ENCODE measurements at regions not wholly inside any gene's neighbourhood (a gene's known extent, or its start where the extent isn't known, plus 50 kb on each side); places are given as distances from the start of the nearest gene placed in this dataset.

- Histone ChIP-seq H3K27me3 (ENCODE audit: low read depth, low read length) (peaks cover 4% of the 10 kb centered on the region), H3K4me3 (ENCODE audit: low read depth in 1 of 2, low read length in 2 of 2) (no peak overlapping the region), H3K27ac (ENCODE audit: low read length) (no peak overlapping the region), H3K36me3 (ENCODE audit: control insufficient read depth in 1 of 2, insufficient read depth in 2 of 2, low read length in 2 of 2) (no peaks in the 10 kb centered on the region), H3K9me3 (ENCODE audit: control insufficient read depth in 1 of 2, low read length in 2 of 2) (peaks cover 0 to 2% of the 10 kb centered on the region in 2 donors), H3K4me1 (ENCODE audit: control insufficient read depth in 1 of 2, insufficient read depth in 2 of 2, low read length in 2 of 2) (no peaks in the 10 kb centered on the region)
Observed at GRCh38 chr5:42919600-42919999, 107.9 kb upstream of the SELENOP start.

GRCh38 chr5:42915306-42915866, 103.7 kb upstream of the SELENOP start:
- peaks cover 0 to 2% of the 10 kb centered on the region in 2 donors for H3K9me3 ChIP-seq (ENCODE audit: control insufficient read depth in 1 of 2, low read length in 2 of 2)
- H3K27me3 ChIP-seq (ENCODE audit: low read depth, low read length), result no peaks in the 10 kb centered on the region
- no peaks in the 10 kb centered on the region for H3K4me1 ChIP-seq (ENCODE audit: control insufficient read depth in 1 of 2, insufficient read depth in 2 of 2, low read length in 2 of 2)
- H3K4me3 ChIP-seq (ENCODE audit: low read depth in 1 of 2, low read length in 2 of 2), result no peak overlapping the region
- no peak overlapping the region for H3K27ac ChIP-seq (ENCODE audit: low read length)
- H3K36me3 ChIP-seq (ENCODE audit: control insufficient read depth in 1 of 2, insufficient read depth in 2 of 2, low read length in 2 of 2), result no peaks in the 10 kb centered on the region

DNA sequence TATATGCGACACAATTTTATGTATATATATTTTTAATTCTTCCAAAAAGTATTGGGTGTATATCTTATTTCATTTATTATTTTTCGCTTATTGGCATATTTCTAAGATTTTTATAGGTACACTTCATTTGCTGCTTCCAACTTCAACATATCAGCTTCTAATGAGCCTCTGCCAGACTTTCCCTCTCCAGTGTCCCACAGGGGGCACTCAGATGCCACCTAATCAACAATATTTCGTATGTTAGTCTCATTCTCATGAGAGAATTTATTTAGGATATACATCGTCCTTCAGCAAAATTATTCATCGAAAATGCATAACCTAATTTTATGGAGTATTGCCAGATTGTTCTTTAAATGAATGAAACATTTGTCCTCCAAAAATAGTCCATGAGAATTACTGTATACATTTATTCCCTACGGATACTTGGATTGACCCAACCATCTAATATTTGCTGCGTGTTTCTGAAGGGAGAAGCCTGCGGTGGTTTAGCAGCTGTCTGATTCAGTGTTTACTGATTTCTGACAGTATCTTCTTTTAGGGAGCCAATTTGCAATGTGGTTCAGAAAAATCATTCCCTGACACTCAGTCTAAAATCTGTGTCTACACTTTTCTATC, 100.6 kb upstream of the SELENOP start:
- no peaks in the 10 kb centered on the region for H3K36me3 ChIP-seq (ENCODE audit: control insufficient read depth in 1 of 2, insufficient read depth in 2 of 2, low read length in 2 of 2)
- H3K27me3 ChIP-seq (ENCODE audit: low read depth, low read length), result no peaks in the 10 kb centered on the region
- no peaks in the 10 kb centered on the region for H3K9me3 ChIP-seq (ENCODE audit: control insufficient read depth in 1 of 2, low read length in 2 of 2)
- no peak overlapping the region for H3K27ac ChIP-seq (ENCODE audit: low read length)
- H3K4me3 ChIP-seq (ENCODE audit: low read depth in 1 of 2, low read length in 2 of 2), result no peak overlapping the region
- peaks cover 0 to 4% of the 10 kb centered on the region in 2 donors for H3K4me1 ChIP-seq (ENCODE audit: control insufficient read depth in 1 of 2, insufficient read depth in 2 of 2, low read length in 2 of 2)

DNA sequence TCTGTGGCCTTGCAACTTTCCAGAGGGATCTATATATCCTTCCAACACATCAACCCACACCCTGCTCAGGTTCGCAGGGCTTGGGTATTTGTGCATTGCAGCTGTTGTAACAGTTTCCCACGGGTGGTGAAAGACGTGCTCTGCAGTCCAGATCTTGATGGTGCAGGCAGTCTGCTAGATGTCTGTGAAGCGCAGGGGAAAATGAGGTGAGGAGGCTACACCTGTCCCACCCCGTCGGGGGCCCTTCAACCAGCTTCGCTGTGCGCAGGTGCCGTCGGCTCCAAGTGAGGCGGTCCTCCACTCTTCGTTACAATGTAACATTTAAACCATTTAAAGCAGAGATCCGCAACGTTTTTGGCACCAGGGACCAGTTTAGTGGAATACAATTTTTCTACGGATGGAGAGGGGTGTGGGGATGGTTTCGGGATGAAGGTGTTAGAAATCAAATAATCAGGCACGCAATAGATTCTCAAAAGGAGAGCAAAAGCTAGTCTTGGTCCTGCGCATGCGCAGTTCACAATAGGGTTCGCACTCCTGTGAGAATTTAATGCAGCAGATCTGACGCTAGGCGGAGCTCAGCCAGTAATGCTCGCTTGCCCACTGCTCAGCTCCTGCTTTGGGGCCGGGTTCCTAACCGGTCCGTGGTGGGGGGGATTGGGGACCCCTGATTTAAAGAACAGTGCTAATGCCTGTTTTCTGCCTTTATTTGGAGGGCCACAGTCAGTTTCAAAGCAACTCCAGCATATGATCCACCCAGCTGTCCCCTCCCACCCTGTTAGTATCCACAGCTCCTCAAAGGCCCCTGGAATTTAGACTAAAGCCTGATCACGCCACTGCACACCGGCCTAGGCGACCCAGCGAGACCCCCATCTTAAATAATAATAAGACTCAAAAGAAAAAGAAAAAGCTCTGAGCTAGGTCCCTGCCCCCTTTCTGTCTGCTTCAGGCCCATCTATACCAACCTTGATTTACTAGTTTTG, 97.1 kb upstream of the SELENOP start:
- H3K9me3 ChIP-seq (ENCODE audit: control insufficient read depth in 1 of 2, low read length in 2 of 2), result no peaks in the 10 kb centered on the region
- H3K36me3 ChIP-seq (ENCODE audit: control insufficient read depth in 1 of 2, insufficient read depth in 2 of 2, low read length in 2 of 2), result no peaks in the 10 kb centered on the region
- no peak overlapping the region for H3K27ac ChIP-seq (ENCODE audit: low read length)
- peak overlapping the region; percentile 66 to 77 for H3K4me3 ChIP-seq (ENCODE audit: low read depth in 1 of 2, low read length in 2 of 2)
- H3K4me1 ChIP-seq (ENCODE audit: control insufficient read depth in 1 of 2, insufficient read depth in 2 of 2, low read length in 2 of 2), result peaks cover 0 to 4% of the 10 kb centered on the region in 2 donors
- H3K27me3 ChIP-seq (ENCODE audit: low read depth, low read length), result peaks cover 8% of the 10 kb centered on the region

DNA sequence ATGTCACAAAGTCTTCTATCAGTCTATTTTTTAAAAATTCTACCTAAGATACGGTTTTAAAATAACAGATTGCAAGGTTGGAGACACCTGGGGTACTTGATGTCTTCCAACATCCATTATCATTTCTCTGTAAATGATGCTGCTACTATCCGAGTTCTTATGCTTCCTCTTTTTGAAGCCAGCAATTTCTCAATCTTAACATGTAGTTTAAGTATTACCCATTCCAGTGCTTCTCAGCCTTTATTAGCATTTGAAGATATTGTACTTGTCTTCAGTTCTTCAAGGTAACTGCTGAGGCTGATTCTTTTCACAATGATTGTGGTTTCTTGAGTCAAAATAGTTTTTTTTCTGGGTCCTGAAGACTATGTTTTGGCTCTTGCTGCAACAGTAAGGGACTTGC, 96.4 kb upstream of the SELENOP start:
- Histone ChIP-seq H3K4me3 (ENCODE audit: low read depth in 1 of 2, low read length in 2 of 2) (peak overlapping the region; percentile 66 to 77), H3K27me3 (ENCODE audit: low read depth, low read length) (peaks cover 8% of the 10 kb centered on the region), H3K4me1 (ENCODE audit: control insufficient read depth in 1 of 2, insufficient read depth in 2 of 2, low read length in 2 of 2) (peaks cover 0 to 4% of the 10 kb centered on the region in 2 donors), H3K27ac (ENCODE audit: low read length) (no peak overlapping the region), H3K36me3 (ENCODE audit: control insufficient read depth in 1 of 2, insufficient read depth in 2 of 2, low read length in 2 of 2) (no peaks in the 10 kb centered on the region), H3K9me3 (ENCODE audit: control insufficient read depth in 1 of 2, low read length in 2 of 2) (no peaks in the 10 kb centered on the region)

GRCh38 chr5:42905827-42906226, 94.1 kb upstream of the SELENOP start:
- Histone ChIP-seq H3K36me3 (ENCODE audit: control insufficient read depth in 1 of 2, insufficient read depth in 2 of 2, low read length in 2 of 2) (no peaks in the 10 kb centered on the region), H3K27ac (ENCODE audit: low read length) (no peak overlapping the region), H3K4me3 (ENCODE audit: low read depth in 1 of 2, low read length in 2 of 2) (no peak overlapping the region), H3K27me3 (ENCODE audit: low read depth, low read length) (peaks cover 8% of the 10 kb centered on the region), H3K9me3 (ENCODE audit: control insufficient read depth in 1 of 2, low read length in 2 of 2) (no peaks in the 10 kb centered on the region), H3K4me1 (ENCODE audit: control insufficient read depth in 1 of 2, insufficient read depth in 2 of 2, low read length in 2 of 2) (peaks cover 0 to 4% of the 10 kb centered on the region in 2 donors)

- H3K4me3 ChIP-seq (ENCODE audit: low read depth in 1 of 2, low read length in 2 of 2), result no peak overlapping the region
- H3K27me3 ChIP-seq (ENCODE audit: low read depth, low read length), result peaks cover 5% of the 10 kb centered on the region
- no peak overlapping the region for H3K27ac ChIP-seq (ENCODE audit: low read length)
- H3K4me1 ChIP-seq (ENCODE audit: control insufficient read depth in 1 of 2, insufficient read depth in 2 of 2, low read length in 2 of 2), result no peaks in the 10 kb centered on the region
- H3K9me3 ChIP-seq (ENCODE audit: control insufficient read depth in 1 of 2, low read length in 2 of 2), result no peaks in the 10 kb centered on the region
- H3K36me3 ChIP-seq (ENCODE audit: control insufficient read depth in 1 of 2, insufficient read depth in 2 of 2, low read length in 2 of 2), result no peaks in the 10 kb centered on the region
Observed at GRCh38 chr5:42900734-42901133, 89.0 kb upstream of the SELENOP start.

DNA sequence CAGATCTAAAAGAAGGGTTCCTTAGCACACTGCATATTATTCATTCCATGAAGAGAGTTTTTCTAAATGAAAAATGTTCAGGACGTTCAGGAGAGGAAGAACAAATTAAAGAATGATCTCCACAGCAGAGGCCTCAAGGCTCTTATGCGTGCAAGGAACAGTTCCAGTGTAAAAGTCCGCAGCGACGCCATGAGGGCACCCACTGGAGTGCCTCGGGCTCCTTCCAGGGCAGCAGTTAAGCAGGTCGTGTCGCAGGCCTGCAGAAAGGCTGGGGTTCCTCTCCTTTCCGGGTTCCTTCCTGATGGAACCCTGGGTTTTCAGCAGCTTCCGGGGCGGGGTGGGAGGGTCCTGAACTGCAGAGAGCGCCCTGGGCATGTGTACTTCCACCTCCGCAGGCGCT, 87.1 kb upstream of the SELENOP start:
- no peaks in the 10 kb centered on the region for H3K9me3 ChIP-seq (ENCODE audit: control insufficient read depth in 1 of 2, low read length in 2 of 2)
- no peak overlapping the region for H3K27ac ChIP-seq (ENCODE audit: low read length)
- H3K27me3 ChIP-seq (ENCODE audit: low read depth, low read length), result no peaks in the 10 kb centered on the region
- H3K4me3 ChIP-seq (ENCODE audit: low read depth in 1 of 2, low read length in 2 of 2), result no peak overlapping the region
- H3K36me3 ChIP-seq (ENCODE audit: control insufficient read depth in 1 of 2, insufficient read depth in 2 of 2, low read length in 2 of 2), result no peaks in the 10 kb centered on the region
- H3K4me1 ChIP-seq (ENCODE audit: control insufficient read depth in 1 of 2, insufficient read depth in 2 of 2, low read length in 2 of 2), result no peaks in the 10 kb centered on the region

GRCh38 chr5:42896523-42896922, 84.8 kb upstream of the SELENOP start:
- Histone ChIP-seq H3K4me3 (ENCODE audit: low read depth in 1 of 2, low read length in 2 of 2) (no peak overlapping the region), H3K36me3 (ENCODE audit: control insufficient read depth in 1 of 2, insufficient read depth in 2 of 2, low read length in 2 of 2) (no peaks in the 10 kb centered on the region), H3K4me1 (ENCODE audit: control insufficient read depth in 1 of 2, insufficient read depth in 2 of 2, low read length in 2 of 2) (no peaks in the 10 kb centered on the region), H3K27me3 (ENCODE audit: low read depth, low read length) (no peaks in the 10 kb centered on the region), H3K27ac (ENCODE audit: low read length) (no peak overlapping the region), H3K9me3 (ENCODE audit: control insufficient read depth in 1 of 2, low read length in 2 of 2) (no peaks in the 10 kb centered on the region)

- H3K4me1 ChIP-seq (ENCODE audit: control insufficient read depth in 1 of 2, insufficient read depth in 2 of 2, low read length in 2 of 2), result no peaks in the 10 kb centered on the region
- no peak overlapping the region for H3K27ac ChIP-seq (ENCODE audit: low read length)
- H3K4me3 ChIP-seq (ENCODE audit: low read depth in 1 of 2, low read length in 2 of 2), result no peak overlapping the region
- H3K27me3 ChIP-seq (ENCODE audit: low read depth, low read length), result no peaks in the 10 kb centered on the region
- H3K36me3 ChIP-seq (ENCODE audit: control insufficient read depth in 1 of 2, insufficient read depth in 2 of 2, low read length in 2 of 2), result no peaks in the 10 kb centered on the region
- no peaks in the 10 kb centered on the region for H3K9me3 ChIP-seq (ENCODE audit: control insufficient read depth in 1 of 2, low read length in 2 of 2)
Observed at GRCh38 chr5:42894057-42894456, 82.4 kb upstream of the SELENOP start.

- Histone ChIP-seq H3K9me3 (ENCODE audit: control insufficient read depth in 1 of 2, low read length in 2 of 2) (no peaks in the 10 kb centered on the region), H3K4me3 (ENCODE audit: low read depth in 1 of 2, low read length in 2 of 2) (no peak overlapping the region)
Observed at GRCh38 chr5:42889311-42889933, 77.7 kb upstream of the SELENOP start.

More at GRCh38 chr5:42889311-42889933, 77.7 kb upstream of the SELENOP start:
- no peaks in the 10 kb centered on the region for H3K27me3 ChIP-seq (ENCODE audit: low read depth, low read length)
- no peaks in the 10 kb centered on the region for H3K36me3 ChIP-seq (ENCODE audit: control insufficient read depth in 1 of 2, insufficient read depth in 2 of 2, low read length in 2 of 2)
- H3K27ac ChIP-seq (ENCODE audit: low read length), result no peak overlapping the region
- H3K4me1 ChIP-seq (ENCODE audit: control insufficient read depth in 1 of 2, insufficient read depth in 2 of 2, low read length in 2 of 2), result no peaks in the 10 kb centered on the region
